GM12873 (cell line): ENCODE measurements at regions not wholly inside any gene's neighbourhood (a gene's known extent, or its start where the extent isn't known, plus 50 kb on each side); places are given as distances from the start of the nearest gene placed in this dataset.

Experiments
- CTCF ChIP-seq: IDR thresholded peaks from 2 replicates; pipeline ENCODE4 v1.5.1; 2012; ENCODE audit warnings: low read depth, mild to moderate bottlenecking, moderate library complexity, low read length, control low read depth; ENCODE audit not compliant: insufficient read depth; ENCODE audit errors: missing control alignments

DNA sequence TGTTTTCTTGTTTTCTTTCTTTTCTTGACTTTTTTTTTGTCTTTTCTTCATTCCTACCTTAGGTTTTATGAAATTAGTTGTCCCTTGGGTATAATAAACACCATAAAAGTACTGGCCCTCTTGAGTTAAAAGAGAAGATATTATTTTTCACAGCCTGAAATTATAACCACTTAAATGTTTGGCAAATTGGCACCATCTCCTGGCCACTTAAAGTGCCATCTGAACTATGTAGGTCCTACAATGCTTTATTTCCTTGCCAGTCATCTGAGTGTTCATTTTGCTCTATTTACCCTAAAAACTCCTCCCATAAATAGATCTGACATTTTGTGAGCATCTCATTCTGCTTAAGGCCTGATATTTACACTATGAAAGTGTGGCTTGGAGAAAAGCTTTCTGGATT, 98.9 kb upstream of the PRKCQ start:
- TF ChIP-seq CTCF: no peak

DNA sequence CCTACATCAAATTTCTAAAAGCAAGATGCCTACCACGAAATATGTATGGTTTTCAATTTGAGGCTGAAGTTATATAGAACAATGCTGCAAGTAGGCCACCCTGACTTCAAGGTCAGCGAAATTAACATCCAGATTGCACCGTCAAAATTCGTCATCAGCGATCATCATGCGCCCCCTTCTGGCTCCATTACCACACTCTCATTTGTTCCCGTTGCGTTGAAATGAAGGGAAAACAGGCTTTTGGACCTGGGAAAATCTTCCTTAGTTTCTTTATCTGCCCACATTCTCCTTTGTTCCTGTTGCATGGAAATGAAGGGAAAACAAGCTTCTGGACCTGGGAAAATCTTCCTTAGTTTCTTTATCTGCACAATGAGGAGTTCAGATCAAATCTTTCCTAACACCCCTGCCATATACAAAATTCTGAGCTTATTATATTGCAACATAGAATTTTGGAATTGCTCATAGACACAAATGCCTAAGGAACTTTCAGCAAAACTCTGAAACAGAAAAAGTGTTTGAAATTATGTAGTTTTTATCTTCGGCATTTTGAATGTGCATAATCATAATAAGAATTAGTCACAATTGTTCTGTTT, 98.2 kb upstream of the PRKCQ start:
- peak; percentile 81 for TF ChIP-seq CTCF

GRCh38 chr10:6674291-6674690, 94.2 kb upstream of the PRKCQ start:
- TF ChIP-seq CTCF: no peak

GRCh38 chr10:6671976-6672375, 91.9 kb upstream of the PRKCQ start:
- TF ChIP-seq CTCF: no peak

- TF ChIP-seq CTCF: peak; percentile 63
Measured at GRCh38 chr10:6669269-6669859, 89.3 kb upstream of the PRKCQ start.

- peak; percentile 53 for TF ChIP-seq CTCF
Measured at GRCh38 chr10:6667679-6668270, 87.7 kb upstream of the PRKCQ start.

DNA sequence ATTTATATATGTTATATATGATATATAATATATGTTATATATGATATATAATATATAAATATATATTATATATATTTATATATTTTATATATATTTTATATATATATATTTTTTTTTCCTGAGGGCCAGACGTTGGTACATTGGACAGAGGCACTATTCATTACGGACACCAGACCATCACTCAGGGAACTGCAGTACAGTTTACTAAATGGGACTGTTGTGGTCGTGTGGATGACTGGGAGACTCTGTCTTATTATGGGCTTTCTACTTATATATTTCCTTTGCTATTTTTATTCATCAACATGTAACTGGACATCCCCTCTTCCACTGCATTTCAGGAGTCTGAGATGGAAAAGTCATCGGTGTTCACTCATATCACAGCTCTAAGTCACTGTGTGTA, 87.1 kb upstream of the PRKCQ start:
- no peak for TF ChIP-seq CTCF
